KBM-7 (cell line): ENCODE measurements at regions not wholly inside any gene's neighbourhood (a gene's known extent, or its start where the extent isn't known, plus 50 kb on each side); places are given as distances from the start of the nearest gene placed in this dataset.

Experiments used
- DNase-seq: peaks from one replicate; pipeline ENCODE4 v3.0.0-alpha.2; 2015
- in situ Hi-C: fragments of 300-500 bp; cut with MboI; formaldehyde crosslinking; loops from 2 replicates; pipeline ENCODE4 v1.14.3; 2020; ENCODE audit warnings: low sequenced_read_pairs, low pct_unique_long_range_greater_than_20kb, mixed read lengths

- DNase-seq: no peak
- in situ Hi-C loops: no loop called here
Observed at GRCh38 chr11:8839957-8840945, 70.7 kb upstream of the AKIP1 start.

GRCh38 chr11:8841899-8842298 is 69.1 kb upstream of the AKIP1 start:
- no peak for DNase-seq
- in situ Hi-C loops: no loop called here

GRCh38 chr11:8858808-8859207 is 52.2 kb upstream of the AKIP1 start:
- in situ Hi-C loops: no loop called here
- no peak for DNase-seq
